A549 (cell line): ENCODE measurements at regions not wholly inside any gene's neighbourhood (a gene's known extent, or its start where the extent isn't known, plus 50 kb on each side); places are given as distances from the start of the nearest gene placed in this dataset.

ENCODE experiments used
- CBX8 ChIP-seq: fragments of 200-600 bp; sonication (generic); IDR thresholded peaks from 2 replicates; pipeline ENCODE4 v1.6.1; 2016
- CHD2 ChIP-seq: fragments of 150-350 bp; IDR thresholded peaks from 2 replicates; pipeline ENCODE4 v1.6.1; 2014; ENCODE audit warnings: low read length; ENCODE audit not compliant: partially characterized antibody
- ESRRA ChIP-seq: fragments of 150-350 bp; IDR thresholded peaks from 2 replicates; pipeline ENCODE4 v1.6.1; 2014; ENCODE audit warnings: mild to moderate bottlenecking, low read length, borderline replicate concordance
- HOXA7 ChIP-seq: fragments of 250-450 bp; sonication (Bioruptor Pico); IDR thresholded peaks from 2 replicates; pipeline ENCODE4 v1.5.0; 2020; ENCODE audit warnings: mild to moderate bottlenecking, moderate library complexity
- JUN ChIP-seq, 2 experiments: fragments of >200 bp; sonication (Bioruptor Twin); formaldehyde crosslinking; IDR thresholded peaks; 2 replicates in 1 of 2; 3 replicates in 1 of 2; pipeline ENCODE4 v1.6.1; 2016 to 2017
- MAX ChIP-seq: IDR thresholded peaks from 2 replicates; pipeline ENCODE4 v1.6.1; 2012
- POLR2A ChIP-seq: IDR thresholded peaks from 2 replicates; pipeline ENCODE4 v1.6.1; 2012; ENCODE audit warnings: mild to moderate bottlenecking, low read length
- ZC3H11A ChIP-seq: fragments of 450-650 bp; IDR thresholded peaks from 2 replicates; pipeline ENCODE4 v1.6.1; 2014; ENCODE audit warnings: antibody characterized with exemption, mild to moderate bottlenecking
- TF ChIP-seq, protein P1 (sequence below): fragments of >200 bp; sonication (Bioruptor Twin); formaldehyde crosslinking; IDR thresholded peaks from 3 replicates; pipeline ENCODE4 v1.5.1; 2016

GRCh38 chrX:112367065-112367464 lies 284.5 kb upstream of the TRPC5 start:
- no peak for TF ChIP-seq ESRRA
- TF ChIP-seq HOXA7 (CRISPR knock-in tag), result no peak
- TF ChIP-seq, protein P1, sequence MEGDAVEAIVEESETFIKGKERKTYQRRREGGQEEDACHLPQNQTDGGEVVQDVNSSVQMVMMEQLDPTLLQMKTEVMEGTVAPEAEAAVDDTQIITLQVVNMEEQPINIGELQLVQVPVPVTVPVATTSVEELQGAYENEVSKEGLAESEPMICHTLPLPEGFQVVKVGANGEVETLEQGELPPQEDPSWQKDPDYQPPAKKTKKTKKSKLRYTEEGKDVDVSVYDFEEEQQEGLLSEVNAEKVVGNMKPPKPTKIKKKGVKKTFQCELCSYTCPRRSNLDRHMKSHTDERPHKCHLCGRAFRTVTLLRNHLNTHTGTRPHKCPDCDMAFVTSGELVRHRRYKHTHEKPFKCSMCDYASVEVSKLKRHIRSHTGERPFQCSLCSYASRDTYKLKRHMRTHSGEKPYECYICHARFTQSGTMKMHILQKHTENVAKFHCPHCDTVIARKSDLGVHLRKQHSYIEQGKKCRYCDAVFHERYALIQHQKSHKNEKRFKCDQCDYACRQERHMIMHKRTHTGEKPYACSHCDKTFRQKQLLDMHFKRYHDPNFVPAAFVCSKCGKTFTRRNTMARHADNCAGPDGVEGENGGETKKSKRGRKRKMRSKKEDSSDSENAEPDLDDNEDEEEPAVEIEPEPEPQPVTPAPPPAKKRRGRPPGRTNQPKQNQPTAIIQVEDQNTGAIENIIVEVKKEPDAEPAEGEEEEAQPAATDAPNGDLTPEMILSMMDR, result no peak
- no peak for TF ChIP-seq CHD2
- no peak for TF ChIP-seq ZC3H11A
- TF ChIP-seq MAX, result no peak
- no peak for TF ChIP-seq CBX8
- no peak for TF ChIP-seq POLR2A
- no peak for TF ChIP-seq JUN (IDR thresholded peaks at IDR 0.05)
